Osteoblast (primary cell): ENCODE measurements at regions not wholly inside any gene's neighbourhood (a gene's known extent, or its start where the extent isn't known, plus 50 kb on each side); places are given as distances from the start of the nearest gene placed in this dataset.
A peak's percentile ranks its signal among the peaks of the same experiment; 100 is the strongest.

Experiments used
- DNase-seq: peaks from one replicate; pipeline ENCODE4 v3.0.0; 2011; ENCODE audit warnings: low spot score, mixed read lengths; ENCODE audit not compliant: insufficient read length; ENCODE audit errors: missing footprints
- H2AFZ ChIP-seq: 2 replicates; pipeline ENCODE4 v1.6.0; 2011; ENCODE audit warnings: mild to moderate bottlenecking, low read length
- H3K27ac ChIP-seq: 2 replicates; pipeline ENCODE4 v1.5.1; 2011; ENCODE audit warnings: mild to moderate bottlenecking, low read depth, low read length, moderate library complexity
- H3K27me3 ChIP-seq: 2 replicates; pipeline ENCODE4 v1.6.0; 2012; ENCODE audit warnings: mild to moderate bottlenecking, control low read depth, inconsistent platforms, low read length, moderate library complexity; ENCODE audit not compliant: insufficient read depth
- H3K36me3 ChIP-seq: 2 replicates; pipeline ENCODE4 v1.5.1; 2011; ENCODE audit warnings: mild to moderate bottlenecking, low read length, control low read depth, moderate library complexity; ENCODE audit not compliant: insufficient read depth
- H3K4me1 ChIP-seq: 2 replicates; pipeline ENCODE4 v1.5.1; 2011; ENCODE audit warnings: mild to moderate bottlenecking, low read length, control low read depth, moderate library complexity; ENCODE audit not compliant: insufficient read depth
- H3K4me2 ChIP-seq: 2 replicates; pipeline ENCODE4 v1.6.0; 2011; ENCODE audit warnings: mild to moderate bottlenecking, low read length; ENCODE audit not compliant: insufficient read depth
- H3K4me3 ChIP-seq: fragments of 200-600 bp; sonication (generic); 3 replicates; pipeline ENCODE4 v1.5.1; 2012; ENCODE audit warnings: mild to moderate bottlenecking, low read length, inconsistent platforms; ENCODE audit not compliant: insufficient read depth
- H3K79me2 ChIP-seq: 2 replicates; pipeline ENCODE4 v1.6.0; 2012; ENCODE audit warnings: mild to moderate bottlenecking, low read length, control low read depth, inconsistent platforms; ENCODE audit not compliant: insufficient read depth
- H3K9me3 ChIP-seq: 2 replicates; pipeline ENCODE4 v1.5.1; 2011; ENCODE audit warnings: low read depth, low read length, control low read depth
- H4K20me1 ChIP-seq: 2 replicates; pipeline ENCODE4 v1.6.0; 2012; ENCODE audit warnings: mild to moderate bottlenecking, low read length, control low read depth; ENCODE audit not compliant: insufficient read depth
- CTCF ChIP-seq: IDR thresholded peaks from 2 replicates; pipeline ENCODE4 v1.5.1; 2011; ENCODE audit warnings: mild to moderate bottlenecking, low read depth, low read length, moderate library complexity; ENCODE audit errors: extremely low read depth

- H3K4me1 ChIP-seq: peaks cover 50% of the 10 kb centered on the region
- no peaks in the 10 kb centered on the region for H3K9me3 ChIP-seq
- peak; percentile 56 for TF ChIP-seq CTCF
- no peaks in the 10 kb centered on the region for H3K27me3 ChIP-seq
- H3K36me3 ChIP-seq: no peaks in the 10 kb centered on the region
- H2AFZ ChIP-seq: peak overlapping the region; percentile 23
- H4K20me1 ChIP-seq: no peaks in the 10 kb centered on the region
- peak; percentile 93 for DNase-seq
- no peaks in the 10 kb centered on the region for H3K79me2 ChIP-seq
- peak overlapping the region; percentile 91 for H3K27ac ChIP-seq
- H3K4me3 ChIP-seq: peak overlapping the region; percentile 32
- peak overlapping the region; percentile 83 for H3K4me2 ChIP-seq
Measured at GRCh38 chr5:125412561-125413495, 666.4 kb upstream of the ZNF608 start.

- Histone ChIP-seq H4K20me1 (no peaks in the 10 kb centered on the region), H3K27ac (peak overlapping the region; percentile 91), H2AFZ (no peak overlapping the region), H3K4me1 (peaks cover 45% of the 10 kb centered on the region), H3K79me2 (no peaks in the 10 kb centered on the region), H3K27me3 (no peaks in the 10 kb centered on the region), H3K4me3 (no peak overlapping the region), H3K9me3 (no peaks in the 10 kb centered on the region), H3K4me2 (no peak overlapping the region), H3K36me3 (no peaks in the 10 kb centered on the region)
- DNase-seq: no peak
- no peak for TF ChIP-seq CTCF
Measured at GRCh38 chr5:125413496-125414274, 667.2 kb upstream of the ZNF608 start.

- H4K20me1 ChIP-seq: no peaks in the 10 kb centered on the region
- H3K4me2 ChIP-seq: no peak overlapping the region
- DNase-seq: no peak
- H3K79me2 ChIP-seq: no peaks in the 10 kb centered on the region
- no peak overlapping the region for H2AFZ ChIP-seq
- H3K27me3 ChIP-seq: no peaks in the 10 kb centered on the region
- H3K27ac ChIP-seq: no peak overlapping the region
- peaks cover 31% of the 10 kb centered on the region for H3K4me1 ChIP-seq
- H3K4me3 ChIP-seq: no peak overlapping the region
- no peaks in the 10 kb centered on the region for H3K9me3 ChIP-seq
- no peaks in the 10 kb centered on the region for H3K36me3 ChIP-seq
- TF ChIP-seq CTCF: no peak
Measured at GRCh38 chr5:125415126-125415525, 668.7 kb upstream of the ZNF608 start.

GRCh38 chr5:125416055-125416454 is 669.6 kb upstream of the ZNF608 start:
- Histone ChIP-seq H3K27ac (no peak overlapping the region), H3K27me3 (no peaks in the 10 kb centered on the region), H3K4me3 (no peak overlapping the region), H3K4me1 (peaks cover 23% of the 10 kb centered on the region), H3K79me2 (no peaks in the 10 kb centered on the region), H3K9me3 (no peaks in the 10 kb centered on the region), H4K20me1 (no peaks in the 10 kb centered on the region), H2AFZ (no peak overlapping the region), H3K36me3 (no peaks in the 10 kb centered on the region), H3K4me2 (no peak overlapping the region)
- TF ChIP-seq CTCF: no peak
- DNase-seq: peak; percentile 26
